ENCODE measurements at regions not wholly inside any gene's neighbourhood (a gene's known extent, or its start where the extent isn't known, plus 50 kb on each side); places are given as distances from the start of the nearest gene placed in this dataset.

GRCh38 chr11:112355726-112356125 is 95.1 kb upstream of the PLET1 start:
- no peak for DNase-seq (ENCODE audit: low read depth in 2 of 2)

GRCh38 chr11:112357488-112357887 is 96.8 kb upstream of the PLET1 start:
- DNase-seq (ENCODE audit: low read depth in 2 of 2), result no peak

- no peak for DNase-seq (ENCODE audit: low read depth in 2 of 2)
These were observed 100.7 kb upstream of the PLET1 start for GRCh38 chr11:112361396-112361795.

- DNase-seq (ENCODE audit: low read depth in 2 of 2), result no peak
These were observed 102.9 kb upstream of the PLET1 start for GRCh38 chr11:112363527-112363926.

- DNase-seq (ENCODE audit: low read depth in 2 of 2), result no peak
These were observed 104.4 kb upstream of the PLET1 start for GRCh38 chr11:112364962-112365481.

GRCh38 chr11:112366012-112366411 is 105.4 kb upstream of the PLET1 start:
- DNase-seq (ENCODE audit: low read depth in 2 of 2), result no peak

GRCh38 chr11:112366777-112367176 is 106.1 kb upstream of the PLET1 start:
- DNase-seq (ENCODE audit: low read depth in 2 of 2), result no peak

GRCh38 chr11:112367461-112367860 is 106.8 kb upstream of the PLET1 start:
- no peak for DNase-seq (ENCODE audit: low read depth in 2 of 2)

GRCh38 chr11:112367895-112368294 is 107.2 kb upstream of the PLET1 start:
- no peak for DNase-seq (ENCODE audit: low read depth in 2 of 2)

- DNase-seq (ENCODE audit: low read depth in 2 of 2), result no peak
These were observed 107.7 kb upstream of the PLET1 start for GRCh38 chr11:112368381-112368780.

- no peak for DNase-seq (ENCODE audit: low read depth in 2 of 2)
These were observed 108.7 kb upstream of the PLET1 start for GRCh38 chr11:112369374-112369773.

GRCh38 chr11:112369916-112370315 is 109.3 kb upstream of the PLET1 start:
- no peak for DNase-seq (ENCODE audit: low read depth in 2 of 2)

GRCh38 chr11:112374486-112375140 is 114.0 kb upstream of the PLET1 start:
- no peak for DNase-seq (ENCODE audit: low read depth in 2 of 2)

GRCh38 chr11:112377946-112378345 is 117.3 kb upstream of the PLET1 start:
- DNase-seq (ENCODE audit: low read depth in 2 of 2), result no peak

- no peak for DNase-seq (ENCODE audit: low read depth in 2 of 2)
These were observed 119.8 kb upstream of the PLET1 start for GRCh38 chr11:112380464-112380863.

- DNase-seq (ENCODE audit: low read depth in 2 of 2), result no peak
These were observed 120.9 kb upstream of the PLET1 start for GRCh38 chr11:112381578-112381977.

GRCh38 chr11:112382561-112382960 is 121.9 kb upstream of the PLET1 start:
- no peak for DNase-seq (ENCODE audit: low read depth in 2 of 2)

GRCh38 chr11:112388496-112388895 is 127.8 kb upstream of the PLET1 start:
- DNase-seq (ENCODE audit: low read depth in 2 of 2), result no peak

- no peak for DNase-seq (ENCODE audit: low read depth in 2 of 2)
These were observed 130.4 kb upstream of the PLET1 start for GRCh38 chr11:112391086-112391485.

- DNase-seq (ENCODE audit: low read depth in 2 of 2), result no peak
These were observed 132.2 kb upstream of the PLET1 start for GRCh38 chr11:112392904-112393303.

GRCh38 chr11:112394304-112394703 is 133.6 kb upstream of the PLET1 start:
- no peak for DNase-seq (ENCODE audit: low read depth in 2 of 2)

GRCh38 chr11:112396076-112396475 is 135.4 kb upstream of the PLET1 start:
- no peak for DNase-seq (ENCODE audit: low read depth in 2 of 2)

GRCh38 chr11:112398798-112399478 is 138.3 kb upstream of the PLET1 start:
- no peak for DNase-seq (ENCODE audit: low read depth in 2 of 2)
